D721Med (cell line): ENCODE measurements at regions not wholly inside any gene's neighbourhood (a gene's known extent, or its start where the extent isn't known, plus 50 kb on each side); places are given as distances from the start of the nearest gene placed in this dataset.

Experiments used
- DNase-seq: peaks from one replicate; pipeline ENCODE4 v3.0.0; 2011; ENCODE audit warnings: low spot score; ENCODE audit not compliant: insufficient read length
- FAIRE-seq: peaks from 2 replicates; lab custom pipeline; 2011; peaks lifted over from hg19 to GRCh38; lab: Jason Lieb, UNC
- TF ChIP-seq, protein P1 (sequence below): IDR thresholded peaks from 2 replicates; pipeline ENCODE4 v1.5.1; 2012; ENCODE audit warnings: mild to moderate bottlenecking, control low read depth; ENCODE audit not compliant: insufficient read depth; ENCODE audit errors: missing control alignments

DNA sequence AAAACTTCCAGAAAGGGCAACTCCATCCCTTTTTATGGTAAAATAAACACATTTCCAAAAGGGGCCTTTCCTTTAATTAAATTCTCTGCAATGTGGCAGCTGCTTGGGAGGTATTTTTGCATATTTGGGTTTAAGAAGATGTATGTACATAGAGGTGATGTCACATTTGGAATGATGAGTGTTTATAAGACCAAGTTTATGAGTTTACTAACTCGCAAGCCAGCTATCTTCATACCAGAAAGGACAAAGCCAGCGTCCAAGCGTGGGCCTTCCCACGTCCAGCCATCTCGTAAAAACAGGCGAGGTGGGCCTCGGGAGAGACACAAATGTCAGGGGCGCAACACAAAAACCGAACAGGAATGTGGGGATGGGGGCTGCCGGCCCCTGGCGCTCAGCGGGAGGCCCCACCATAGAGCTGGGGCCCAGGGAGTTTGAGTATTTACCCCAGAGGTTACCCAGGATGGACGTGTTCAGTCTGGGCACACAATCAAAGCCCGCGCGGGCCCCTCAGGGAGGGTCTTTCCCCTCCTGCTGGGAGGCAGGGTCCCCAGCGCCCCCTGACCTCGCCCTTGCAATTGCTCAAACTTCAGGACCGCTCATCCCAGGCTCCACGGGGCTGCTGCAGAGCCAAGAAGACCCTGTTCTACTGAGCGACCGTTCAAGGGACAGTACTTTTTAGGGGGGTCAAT, 137.3 kb downstream of the TWIST2 start:
- DNase-seq: no peak
- TF ChIP-seq, protein P1, sequence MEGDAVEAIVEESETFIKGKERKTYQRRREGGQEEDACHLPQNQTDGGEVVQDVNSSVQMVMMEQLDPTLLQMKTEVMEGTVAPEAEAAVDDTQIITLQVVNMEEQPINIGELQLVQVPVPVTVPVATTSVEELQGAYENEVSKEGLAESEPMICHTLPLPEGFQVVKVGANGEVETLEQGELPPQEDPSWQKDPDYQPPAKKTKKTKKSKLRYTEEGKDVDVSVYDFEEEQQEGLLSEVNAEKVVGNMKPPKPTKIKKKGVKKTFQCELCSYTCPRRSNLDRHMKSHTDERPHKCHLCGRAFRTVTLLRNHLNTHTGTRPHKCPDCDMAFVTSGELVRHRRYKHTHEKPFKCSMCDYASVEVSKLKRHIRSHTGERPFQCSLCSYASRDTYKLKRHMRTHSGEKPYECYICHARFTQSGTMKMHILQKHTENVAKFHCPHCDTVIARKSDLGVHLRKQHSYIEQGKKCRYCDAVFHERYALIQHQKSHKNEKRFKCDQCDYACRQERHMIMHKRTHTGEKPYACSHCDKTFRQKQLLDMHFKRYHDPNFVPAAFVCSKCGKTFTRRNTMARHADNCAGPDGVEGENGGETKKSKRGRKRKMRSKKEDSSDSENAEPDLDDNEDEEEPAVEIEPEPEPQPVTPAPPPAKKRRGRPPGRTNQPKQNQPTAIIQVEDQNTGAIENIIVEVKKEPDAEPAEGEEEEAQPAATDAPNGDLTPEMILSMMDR: no peak
- FAIRE-seq: no peak

DNA sequence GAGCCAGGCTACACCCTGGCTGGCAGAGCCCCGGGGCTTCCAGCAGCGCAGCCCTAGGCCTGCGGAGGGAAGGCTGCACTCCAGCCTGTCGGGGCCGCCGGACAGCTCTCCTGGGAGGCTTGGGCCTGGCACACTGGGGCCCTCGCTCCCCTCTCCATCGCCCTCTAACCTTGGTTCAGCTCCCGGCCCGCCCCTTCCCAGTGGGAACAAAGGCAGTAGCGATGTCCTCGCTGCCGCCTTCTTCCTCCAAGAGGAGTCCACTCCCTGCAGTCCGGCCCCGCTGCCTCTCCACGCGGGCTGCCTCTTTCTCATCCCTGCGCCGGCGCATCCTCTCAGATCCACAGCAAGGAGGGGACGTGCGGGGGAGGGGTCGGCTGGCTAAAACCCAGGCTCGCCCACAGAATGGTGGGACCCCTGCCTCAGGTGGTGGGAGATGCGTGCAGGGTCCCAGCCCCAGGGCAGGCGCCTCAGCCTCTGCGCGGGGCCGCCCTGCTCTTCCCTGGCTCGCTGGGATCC, 138.1 kb downstream of the TWIST2 start:
- TF ChIP-seq, protein P1: no peak
- no peak for FAIRE-seq
- DNase-seq: no peak

DNA sequence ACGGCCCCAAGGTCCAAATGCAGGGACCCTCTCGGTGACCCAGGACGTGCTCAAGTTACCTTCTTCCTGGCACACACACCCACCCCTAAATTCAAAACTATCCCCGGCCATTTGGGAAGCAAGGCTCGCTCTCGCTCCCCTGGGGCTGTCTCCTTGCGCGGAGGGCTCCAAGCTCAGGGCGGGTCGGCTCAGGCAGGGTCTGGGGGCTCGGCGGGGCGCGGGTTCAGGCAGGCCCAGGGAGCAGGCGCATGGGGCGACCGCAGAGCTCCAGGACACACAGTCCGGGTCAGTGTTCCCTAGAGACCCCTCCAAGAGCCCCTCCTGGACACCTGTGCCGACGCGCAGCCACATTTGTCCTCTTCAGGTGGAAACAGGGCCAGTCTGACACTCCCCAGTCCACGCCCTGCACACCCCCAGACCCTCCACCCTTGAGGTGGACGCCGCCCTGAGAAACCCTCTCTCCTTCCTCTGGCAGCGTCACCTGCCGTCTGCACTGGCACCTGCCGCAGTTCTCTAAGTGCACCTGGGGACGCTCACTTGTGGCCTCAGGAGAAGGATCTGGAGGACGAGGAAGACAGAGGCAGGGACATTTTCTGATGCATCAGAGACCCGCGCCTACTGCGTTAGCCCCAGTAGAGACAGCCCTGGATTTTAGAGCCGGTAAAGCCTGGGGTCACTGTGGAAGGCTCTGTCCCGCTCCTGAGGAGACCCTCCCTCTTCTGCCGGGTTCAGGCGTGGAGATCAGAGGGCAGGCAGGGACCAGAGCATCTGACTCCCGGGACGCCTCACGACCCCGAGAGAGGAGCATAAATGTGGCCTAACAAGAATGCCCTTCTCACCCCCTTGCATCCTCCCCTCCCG, 138.8 kb downstream of the TWIST2 start:
- no peak for FAIRE-seq
- TF ChIP-seq, protein P1: no peak
- no peak for DNase-seq

DNA sequence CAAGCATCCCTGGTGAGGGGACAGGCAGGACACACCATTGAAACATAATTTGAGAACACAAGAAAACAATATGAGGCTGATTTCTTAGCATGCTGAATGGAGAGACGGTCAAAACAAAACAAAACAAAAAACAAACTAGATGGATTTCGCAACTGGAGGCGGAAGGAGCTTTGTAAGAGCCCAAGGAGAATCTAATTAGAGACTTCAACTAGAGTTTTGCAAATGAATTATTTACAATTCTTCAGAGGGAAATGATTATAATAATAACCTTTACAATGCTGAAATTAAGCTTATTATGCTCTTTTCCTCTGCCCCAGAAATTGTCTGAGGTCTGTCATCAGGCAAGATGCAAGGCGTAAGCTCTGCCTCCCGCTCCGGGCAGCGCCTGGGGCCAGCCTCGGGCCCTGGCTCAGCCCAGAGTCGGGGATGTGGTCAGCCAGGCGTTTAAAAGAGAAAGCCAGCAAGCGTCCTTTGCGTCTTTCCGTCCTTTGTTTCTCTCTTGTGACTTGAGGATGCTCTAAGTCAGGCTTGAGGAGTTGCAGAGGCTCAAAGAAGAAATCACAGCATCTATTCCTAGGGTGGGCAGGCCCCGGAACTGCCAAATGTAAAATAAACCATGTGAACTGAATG, 139.6 kb downstream of the TWIST2 start:
- no peak for DNase-seq
- no peak for FAIRE-seq
- TF ChIP-seq, protein P1: no peak

DNA sequence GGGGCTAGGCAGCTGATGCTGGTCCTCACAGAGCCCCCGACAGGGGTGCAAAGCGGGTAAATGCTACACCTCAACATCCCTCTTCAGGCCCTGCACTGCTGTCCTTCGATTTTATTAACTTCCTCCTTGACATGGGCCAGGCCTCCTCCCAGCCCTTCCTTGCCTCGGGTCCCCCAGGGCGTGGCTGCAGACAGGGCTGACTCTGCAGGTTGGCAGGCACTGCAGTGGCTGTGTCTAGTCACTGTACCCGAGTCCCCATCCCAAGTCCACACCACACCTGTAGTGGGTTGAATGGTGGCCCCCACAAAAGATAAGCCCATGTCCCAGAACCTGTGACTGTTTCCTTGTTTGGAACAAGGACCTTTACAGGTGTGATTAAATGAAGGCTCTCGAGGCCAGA, 140.2 kb downstream of the TWIST2 start:
- FAIRE-seq (no peak), DNase-seq (no peak)
- TF ChIP-seq, protein P1: no peak

DNA sequence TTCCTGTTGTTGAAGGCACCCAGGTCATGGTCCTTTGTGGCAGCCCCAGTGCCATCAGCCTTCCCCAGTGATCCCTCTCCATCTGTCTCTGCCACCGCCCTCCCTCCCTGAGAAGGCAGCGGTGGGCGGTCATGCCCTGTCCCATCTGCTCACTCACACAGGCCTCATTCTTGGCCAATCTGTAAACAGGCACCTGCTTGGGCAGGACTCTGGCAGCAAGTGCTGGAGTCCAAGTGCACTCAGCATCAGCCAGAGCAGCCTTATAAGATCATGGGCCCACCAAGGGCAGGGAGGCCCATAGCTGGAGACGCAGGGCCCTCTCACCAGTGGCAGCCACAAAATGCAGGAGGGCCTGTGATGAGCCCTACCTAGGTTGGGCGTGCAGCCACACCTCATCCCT, 140.9 kb downstream of the TWIST2 start:
- no peak for FAIRE-seq
- TF ChIP-seq, protein P1: no peak

More for the DNA sequence above, 140.9 kb downstream of the TWIST2 start:
- DNase-seq: no peak
